Effector CD8-positive, alpha-beta T cell (primary cell): ENCODE measurements at regions not wholly inside any gene's neighbourhood (a gene's known extent, or its start where the extent isn't known, plus 50 kb on each side); places are given as distances from the start of the nearest gene placed in this dataset.

Experiments used
- DNase-seq: peaks from one replicate; lab custom pipeline; 2025; lab: John Stamatoyannopoulos, UW

- no peak for DNase-seq
Measured at GRCh38 chr6:142500250-142500786, 198.5 kb downstream of the ADGRG6 start.

DNA sequence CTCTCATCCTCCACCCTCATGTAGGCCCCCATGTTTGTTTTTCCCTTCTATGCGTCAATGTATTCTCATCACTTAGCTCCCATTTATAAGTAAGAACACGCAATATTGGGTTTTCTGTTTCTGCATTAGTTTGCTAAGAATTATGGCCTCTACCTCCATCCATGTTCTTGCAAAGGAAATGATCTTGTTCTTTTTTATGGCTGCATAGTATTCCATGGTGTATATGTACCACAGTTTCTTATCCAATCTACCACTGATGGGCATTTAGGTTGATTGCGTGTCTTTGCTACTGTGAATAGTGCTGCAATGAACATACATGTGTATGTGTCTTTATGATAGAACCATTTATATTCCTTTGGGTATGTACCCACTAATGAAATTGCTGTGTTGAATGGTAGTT, 200.0 kb downstream of the ADGRG6 start:
- no peak for DNase-seq

DNA sequence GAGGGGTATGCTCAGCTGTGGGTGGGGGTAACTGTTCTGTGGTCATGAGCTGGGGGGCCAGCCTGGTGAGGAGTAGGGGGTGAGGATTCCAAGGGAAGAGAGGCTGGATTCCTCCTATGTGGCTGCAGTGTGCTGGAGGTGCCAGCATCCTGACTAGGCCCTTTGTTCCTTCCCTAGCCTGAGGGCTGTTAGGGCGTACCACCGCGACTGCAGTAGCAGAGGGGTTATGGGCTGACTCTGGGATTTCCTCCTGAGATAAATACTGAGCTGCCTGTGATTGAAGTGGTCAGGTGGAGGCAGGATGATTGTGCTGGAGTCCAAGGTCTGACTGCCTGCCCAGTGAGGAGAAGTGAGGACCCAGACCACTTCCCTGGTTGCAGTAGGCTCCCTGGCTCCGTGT, 205.3 kb downstream of the ADGRG6 start:
- no peak for DNase-seq

- DNase-seq: no peak
Measured at GRCh38 chr6:142510211-142510610, 208.4 kb downstream of the ADGRG6 start.

DNA sequence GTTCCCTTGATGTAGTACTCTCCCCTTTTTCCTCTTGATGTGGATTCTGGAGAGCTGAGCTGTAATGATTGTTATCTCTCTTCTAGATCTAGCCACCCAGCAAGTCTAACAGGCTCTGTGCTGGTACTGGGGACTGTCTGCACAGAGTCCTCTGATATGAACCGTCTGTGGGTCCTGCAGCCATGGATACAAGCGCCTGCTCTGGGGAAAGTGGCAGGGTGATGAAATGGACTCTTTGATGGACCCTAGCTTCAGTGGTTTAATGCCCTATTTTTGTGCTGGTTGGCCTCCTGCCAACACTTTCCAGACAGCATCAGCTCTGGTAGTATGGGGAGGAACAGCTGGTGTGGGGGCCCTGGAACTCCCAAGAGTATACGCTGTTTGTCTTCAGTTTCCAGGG, 216.3 kb downstream of the ADGRG6 start:
- no peak for DNase-seq

DNA sequence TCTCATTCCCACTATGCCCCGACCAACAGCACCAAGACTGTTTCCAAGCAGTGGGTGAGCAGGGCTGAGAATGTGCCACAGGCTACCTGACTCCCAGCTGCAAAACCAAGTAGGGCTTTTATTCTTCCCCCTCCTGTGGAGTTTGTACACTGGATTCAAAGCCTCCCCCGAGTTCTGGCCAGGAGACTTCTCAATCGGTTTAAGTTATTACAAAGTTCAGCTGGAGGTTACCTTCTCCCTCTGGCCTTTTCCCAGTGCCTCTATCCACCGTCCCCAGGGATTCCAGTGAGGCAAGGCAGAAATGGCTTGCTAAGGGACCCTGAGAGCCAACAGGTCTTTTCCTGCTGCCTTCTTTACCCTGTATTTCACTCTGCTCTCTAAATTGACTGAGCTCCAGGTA, 217.0 kb downstream of the ADGRG6 start:
- DNase-seq: no peak

- DNase-seq: no peak
Measured at GRCh38 chr6:142521791-142522190, 220.0 kb downstream of the ADGRG6 start.

- no peak for DNase-seq
Measured at GRCh38 chr6:142523515-142524375, 221.9 kb downstream of the ADGRG6 start.

DNA sequence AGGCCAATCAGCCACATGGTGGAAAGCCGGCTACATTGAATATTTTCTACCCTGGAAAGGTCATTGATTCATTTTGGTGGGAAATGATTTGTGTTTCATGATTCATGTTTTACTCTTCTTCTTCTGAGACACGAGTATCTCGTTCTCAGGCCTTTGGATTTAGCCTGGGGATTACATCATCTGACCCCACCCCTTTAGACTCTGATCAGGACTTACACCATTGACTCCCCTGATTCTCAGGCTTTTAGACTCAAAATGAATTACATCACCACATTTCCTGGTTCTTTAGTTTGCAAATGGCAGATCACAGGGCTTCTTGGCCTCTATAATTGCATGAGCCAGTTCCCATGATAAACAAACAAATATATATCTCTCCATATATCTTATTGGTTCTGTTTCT, 228.8 kb downstream of the ADGRG6 start:
- no peak for DNase-seq

GRCh38 chr6:142531727-142532126, 229.9 kb downstream of the ADGRG6 start:
- no peak for DNase-seq

- DNase-seq: no peak
Measured at GRCh38 chr6:142534076-142534475, 232.3 kb downstream of the ADGRG6 start.

GRCh38 chr6:142534484-142534883, 232.7 kb downstream of the ADGRG6 start:
- DNase-seq: no peak

DNA sequence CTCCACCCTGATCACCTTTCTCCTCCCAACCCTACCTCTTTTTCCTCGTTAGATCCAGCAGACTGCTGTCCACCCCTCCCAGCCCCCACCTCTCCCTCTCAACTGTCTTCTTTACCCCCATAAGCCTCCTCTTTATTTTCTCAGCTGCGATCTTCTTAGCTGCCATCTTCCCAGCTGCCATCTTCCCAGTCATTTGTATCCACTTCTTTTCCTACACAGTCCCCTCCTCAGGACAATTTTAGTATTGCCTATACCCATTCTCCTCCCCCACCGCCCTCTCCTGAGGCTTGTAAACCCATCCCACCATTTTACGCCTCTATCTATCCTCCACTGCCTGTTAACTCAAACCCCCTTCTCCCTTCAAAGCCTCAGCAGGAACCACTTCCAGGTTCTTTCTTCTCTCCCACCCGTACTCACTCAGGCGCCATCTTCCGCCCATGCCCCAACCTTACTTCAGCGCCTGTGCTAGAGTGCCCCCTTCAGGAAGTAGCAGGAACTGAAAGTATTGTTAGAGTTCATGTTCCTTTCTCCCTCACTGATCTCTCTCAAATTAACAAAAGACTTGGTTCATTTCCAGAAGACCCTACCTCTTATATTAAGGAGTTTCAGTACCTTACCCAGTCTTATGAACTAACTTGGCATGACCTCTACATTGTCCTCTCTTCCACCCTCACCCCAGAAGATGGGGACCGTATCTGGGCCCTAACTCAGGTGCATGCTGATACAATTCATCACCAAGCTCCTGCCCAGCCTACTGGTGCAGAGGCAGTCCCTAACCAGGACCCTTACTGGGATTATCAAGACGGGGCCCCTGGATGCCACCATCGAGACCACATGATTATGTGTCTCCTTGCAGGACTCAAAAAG, 236.0 kb downstream of the ADGRG6 start:
- DNase-seq: no peak

DNA sequence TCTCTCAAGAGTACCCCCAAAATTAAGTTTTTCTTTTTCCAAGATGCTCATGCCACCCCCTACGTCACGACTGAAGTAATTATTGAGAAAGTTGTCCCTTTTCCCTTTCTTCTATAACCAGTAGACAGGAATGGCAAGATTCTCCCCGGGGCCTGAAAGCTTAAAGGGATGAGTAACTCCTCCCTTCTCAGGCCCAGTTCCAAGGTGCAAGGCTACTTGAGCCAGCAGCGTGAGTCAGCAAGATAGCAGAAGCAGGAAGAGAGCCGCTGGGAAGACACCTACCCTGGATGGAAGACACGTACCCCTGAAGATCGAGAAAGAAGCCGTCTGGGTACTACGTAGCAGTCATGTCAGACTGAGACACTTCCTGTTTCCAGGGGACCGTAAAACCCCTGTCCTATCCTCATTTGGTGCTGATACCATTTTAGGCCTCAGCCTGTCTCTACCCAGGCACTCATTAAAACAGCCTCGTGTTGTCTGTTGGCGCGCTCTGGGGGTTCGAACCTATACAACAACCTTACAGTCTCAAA, 241.0 kb downstream of the ADGRG6 start:
- no peak for DNase-seq

DNA sequence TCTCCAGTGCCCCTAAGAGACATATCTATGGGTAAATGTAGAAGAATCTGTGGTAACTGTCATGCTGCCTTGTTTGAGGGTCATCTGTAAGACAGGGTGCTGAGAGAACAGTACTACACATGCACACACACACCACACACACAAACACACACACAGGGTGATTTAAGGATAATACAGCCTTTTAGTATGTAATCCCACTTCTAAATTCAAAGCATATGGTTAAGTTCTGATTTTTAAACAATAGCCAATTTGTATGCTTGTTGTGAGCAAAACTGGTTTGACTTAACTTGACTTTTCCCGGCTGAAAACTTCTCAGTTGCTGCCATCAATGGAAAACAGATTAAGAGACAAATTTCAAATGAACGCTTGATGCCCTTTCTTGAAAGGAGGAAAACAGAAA, 241.8 kb downstream of the ADGRG6 start:
- DNase-seq: no peak

DNA sequence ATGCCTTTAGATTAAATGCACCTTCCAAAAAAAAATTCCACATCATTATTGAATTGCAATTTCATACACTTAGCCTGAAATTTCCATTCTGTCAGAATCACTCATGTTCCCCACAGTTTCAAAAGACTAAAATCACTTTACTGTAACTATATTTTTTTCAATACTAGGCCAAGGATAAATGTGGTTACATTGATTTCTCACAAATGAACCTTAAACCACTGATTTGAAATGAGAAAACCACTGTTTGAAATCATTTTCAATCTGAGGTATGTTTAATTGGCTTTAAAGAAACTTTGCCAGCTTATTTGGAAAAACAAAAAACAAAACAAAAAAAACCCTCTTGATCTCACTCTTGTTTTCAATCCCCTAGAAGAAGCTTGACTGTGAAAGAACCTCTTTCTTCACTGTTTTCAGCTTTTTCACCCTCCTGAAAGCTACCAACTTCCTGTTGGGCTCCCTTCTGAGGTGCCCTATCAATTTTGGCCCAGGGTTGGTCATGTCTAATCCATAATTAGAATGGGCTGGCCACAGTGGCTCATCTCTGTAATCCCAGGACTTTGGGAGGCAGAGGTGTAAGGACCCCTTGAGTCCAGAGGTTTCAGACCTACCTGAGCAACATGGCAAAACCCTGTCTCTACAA, 242.5 kb downstream of the ADGRG6 start:
- no peak for DNase-seq

DNA sequence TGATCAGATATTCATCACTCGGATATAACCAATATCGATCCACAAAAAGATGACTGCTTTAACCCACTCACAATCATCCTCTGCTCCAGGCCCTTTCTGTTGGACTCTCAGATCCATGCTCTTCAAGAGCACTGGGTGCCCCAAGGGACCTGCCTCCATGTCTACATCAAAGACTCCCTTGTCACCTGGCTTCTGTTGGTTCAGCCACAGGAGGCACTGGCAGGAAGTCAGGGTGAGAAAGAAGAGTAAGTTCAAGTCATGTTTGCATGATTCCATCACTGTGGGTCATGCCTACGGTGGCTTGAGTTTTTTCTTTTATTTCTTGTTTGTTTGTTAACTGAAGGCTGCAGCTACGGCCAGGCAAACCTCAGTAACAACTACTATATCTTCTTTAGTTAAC, 243.3 kb downstream of the ADGRG6 start:
- no peak for DNase-seq

DNA sequence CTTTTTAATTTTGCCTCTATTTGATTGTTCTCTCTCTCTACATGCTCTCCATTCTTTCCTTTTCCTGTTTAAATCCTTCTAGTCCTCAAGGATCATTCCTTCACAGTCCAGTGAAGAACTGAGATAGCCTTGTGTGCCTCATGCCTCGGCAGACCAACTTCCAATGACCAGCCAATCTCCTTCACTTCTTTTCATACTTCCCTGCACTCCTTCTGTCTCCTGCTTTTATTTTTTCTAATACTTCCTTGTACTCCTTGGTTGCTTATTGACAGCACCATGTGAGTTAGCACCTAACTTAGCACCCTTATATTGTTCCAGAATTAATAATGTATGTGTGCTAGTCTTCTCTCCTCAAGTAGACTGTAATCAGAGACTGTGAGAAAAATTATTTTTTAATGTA, 246.8 kb downstream of the ADGRG6 start:
- no peak for DNase-seq

DNA sequence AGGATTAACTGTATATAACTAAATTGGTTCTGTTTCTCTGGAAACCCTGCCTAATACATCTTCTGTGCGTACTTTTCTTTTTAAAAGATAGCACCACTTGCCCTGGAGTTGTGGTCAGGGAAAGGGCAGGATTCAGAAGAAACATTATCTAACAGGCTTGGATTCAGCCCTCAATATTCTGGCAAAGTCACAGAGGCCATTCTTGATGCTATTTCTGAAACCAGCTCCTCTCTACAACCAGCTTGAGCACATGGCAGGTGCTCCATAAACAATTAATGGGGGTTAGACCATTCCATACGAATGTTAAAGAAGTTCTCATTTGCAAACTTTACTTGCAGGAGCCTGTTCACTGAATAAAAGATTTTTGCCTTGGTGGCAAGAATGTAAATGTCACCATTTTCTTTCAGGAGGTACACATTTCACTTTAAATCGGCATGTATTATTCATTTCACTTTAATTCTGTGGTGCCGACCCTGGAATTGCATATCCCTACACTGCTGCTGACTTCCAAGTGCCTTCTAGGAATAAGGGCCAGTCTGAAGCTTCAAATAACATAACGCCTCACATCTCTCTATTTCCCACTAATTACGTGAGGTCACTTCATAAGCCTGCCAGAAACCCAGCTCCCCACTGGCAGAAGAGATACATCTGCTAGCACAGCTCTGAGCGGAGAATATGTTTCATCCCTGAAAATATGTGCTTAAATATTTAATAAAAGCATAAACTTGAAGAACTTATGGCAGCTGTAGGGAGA, 248.7 kb downstream of the ADGRG6 start:
- no peak for DNase-seq

- DNase-seq: peak; percentile 6
Measured at GRCh38 chr6:142551274-142551811, 249.5 kb downstream of the ADGRG6 start.

- DNase-seq: no peak
Measured at GRCh38 chr6:142558786-142559185, 257.0 kb downstream of the ADGRG6 start.
